ENCODE measurements at regions not wholly inside any gene's neighbourhood (a gene's known extent, or its start where the extent isn't known, plus 50 kb on each side); places are given as distances from the start of the nearest gene placed in this dataset.
A peak's percentile ranks its signal among the peaks of the same experiment; 100 is the strongest.

DNA sequence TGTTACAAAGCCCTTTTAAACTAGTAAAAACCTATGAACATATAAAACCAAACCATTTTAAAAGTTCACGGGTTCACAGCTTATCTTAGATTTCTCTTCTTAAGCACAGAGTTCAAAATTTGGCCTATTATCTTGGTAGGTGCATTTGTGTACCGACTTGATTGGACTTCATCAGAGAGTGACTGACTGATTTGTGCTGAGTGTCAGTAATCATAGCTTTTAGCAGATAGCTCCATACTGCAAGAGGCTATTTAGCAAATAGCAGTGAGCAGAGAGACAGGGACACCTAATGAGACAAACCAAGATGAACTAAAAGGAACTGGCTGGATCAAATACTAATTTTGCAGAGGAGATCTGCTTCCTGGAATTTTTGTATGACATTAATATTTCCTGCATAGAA is 274.5 kb downstream of the PRR16 start:
- DNase-seq = no peak

DNA sequence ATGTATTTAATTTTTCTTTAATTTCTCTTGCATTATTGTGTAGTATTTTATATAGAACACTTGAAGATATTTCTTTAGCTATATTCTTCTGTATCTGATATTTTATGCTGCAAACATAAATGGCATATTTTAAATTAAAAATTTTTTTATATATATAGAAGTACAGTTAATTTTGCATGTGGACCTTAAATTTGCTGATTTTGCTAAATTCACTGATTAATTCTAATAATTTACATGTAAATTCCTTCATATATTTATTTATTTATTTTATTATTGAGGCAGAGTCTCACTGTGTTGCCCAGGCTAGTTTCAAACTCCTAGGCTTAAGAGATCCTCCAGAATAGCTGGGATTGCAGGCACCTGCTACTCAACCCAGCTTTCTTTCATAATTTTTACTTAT is 276.9 kb downstream of the PRR16 start:
- no peak for DNase-seq

- no peak for DNase-seq
Observed at GRCh38 chr5:120748474-120748873, 284.4 kb downstream of the PRR16 start.

- no peak for DNase-seq
Observed at GRCh38 chr5:120749737-120750136, 285.6 kb downstream of the PRR16 start.

DNA sequence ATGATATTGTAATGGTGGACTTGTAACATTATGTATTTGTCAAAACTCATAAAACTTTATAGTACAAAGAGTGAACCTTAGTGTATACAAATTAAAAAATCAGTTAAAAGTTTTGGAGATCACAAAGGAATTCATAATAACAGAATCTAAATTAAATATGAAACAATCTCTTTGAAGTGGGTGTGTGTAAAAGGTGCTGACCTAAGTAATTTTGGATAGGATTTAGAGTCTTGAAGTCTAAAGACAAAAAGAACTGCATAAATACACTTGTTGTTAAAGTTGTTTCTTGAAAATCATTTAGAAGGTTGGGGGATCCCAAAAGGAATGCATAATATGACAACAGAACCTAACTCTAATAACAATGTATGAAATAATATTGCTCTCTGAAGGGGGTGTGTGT is 295.5 kb downstream of the PRR16 start:
- DNase-seq = no peak

DNA sequence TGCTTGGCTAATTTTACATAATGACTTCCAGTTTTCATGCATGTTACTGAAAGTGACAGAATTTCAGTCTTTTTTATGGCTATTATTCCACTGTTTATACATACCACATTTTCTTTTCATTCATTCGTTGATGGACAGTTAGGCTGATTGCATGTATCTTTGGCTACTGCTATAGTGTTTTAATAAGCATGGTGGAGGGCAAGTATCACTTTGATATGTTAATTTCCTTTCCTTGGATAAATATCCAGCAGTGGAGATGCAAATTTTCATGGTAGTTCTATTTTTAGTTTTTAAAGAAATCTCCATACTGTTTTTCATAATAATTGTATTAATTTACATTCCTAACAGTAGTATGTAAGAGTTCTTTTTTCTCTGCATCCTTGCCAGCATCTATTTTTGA is 297.9 kb downstream of the PRR16 start:
- no peak for DNase-seq

DNA sequence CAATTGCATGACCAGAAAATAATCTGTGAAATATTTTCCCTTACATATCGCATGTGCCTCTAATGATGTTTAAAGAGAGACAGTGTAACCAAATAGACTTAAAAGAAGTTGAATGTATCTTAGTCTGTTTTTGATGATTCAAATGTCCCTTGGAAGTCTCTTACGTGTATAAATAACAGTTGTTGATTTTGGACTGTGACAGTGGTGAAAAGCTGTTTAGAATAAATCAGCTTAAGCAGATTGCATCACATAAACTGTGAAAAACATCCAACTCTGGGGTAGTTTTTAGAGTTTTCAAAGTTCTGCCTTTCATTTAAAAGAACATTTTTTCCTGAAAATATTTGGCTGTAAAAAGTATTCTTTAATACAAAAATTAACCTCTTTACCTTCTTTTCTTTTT is 301.1 kb downstream of the PRR16 start:
- no peak for DNase-seq

- peak; percentile 30 for DNase-seq
Observed at GRCh38 chr5:120767178-120767820, 303.2 kb downstream of the PRR16 start.

- DNase-seq = peak; percentile 11
Observed at GRCh38 chr5:120769312-120769872, 305.3 kb downstream of the PRR16 start.

DNA sequence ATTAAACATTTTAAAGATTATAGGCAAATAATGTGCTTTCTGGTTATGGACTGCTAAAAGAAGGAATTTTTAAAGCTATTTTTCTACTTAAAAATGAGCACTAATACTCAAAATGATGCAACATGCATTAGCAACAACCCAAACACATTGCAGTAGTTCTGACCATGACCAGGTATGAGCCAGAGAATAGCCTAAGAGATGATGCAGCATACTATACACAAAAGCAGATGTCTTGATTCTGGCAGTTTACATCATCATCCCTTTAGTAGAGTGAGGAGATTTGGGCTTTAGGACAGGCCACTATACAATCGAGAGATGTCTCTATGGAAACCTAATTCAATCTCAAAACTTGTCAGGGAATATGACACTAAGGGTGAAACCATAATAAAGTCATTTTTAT is 307.1 kb downstream of the PRR16 start:
- DNase-seq = no peak

DNA sequence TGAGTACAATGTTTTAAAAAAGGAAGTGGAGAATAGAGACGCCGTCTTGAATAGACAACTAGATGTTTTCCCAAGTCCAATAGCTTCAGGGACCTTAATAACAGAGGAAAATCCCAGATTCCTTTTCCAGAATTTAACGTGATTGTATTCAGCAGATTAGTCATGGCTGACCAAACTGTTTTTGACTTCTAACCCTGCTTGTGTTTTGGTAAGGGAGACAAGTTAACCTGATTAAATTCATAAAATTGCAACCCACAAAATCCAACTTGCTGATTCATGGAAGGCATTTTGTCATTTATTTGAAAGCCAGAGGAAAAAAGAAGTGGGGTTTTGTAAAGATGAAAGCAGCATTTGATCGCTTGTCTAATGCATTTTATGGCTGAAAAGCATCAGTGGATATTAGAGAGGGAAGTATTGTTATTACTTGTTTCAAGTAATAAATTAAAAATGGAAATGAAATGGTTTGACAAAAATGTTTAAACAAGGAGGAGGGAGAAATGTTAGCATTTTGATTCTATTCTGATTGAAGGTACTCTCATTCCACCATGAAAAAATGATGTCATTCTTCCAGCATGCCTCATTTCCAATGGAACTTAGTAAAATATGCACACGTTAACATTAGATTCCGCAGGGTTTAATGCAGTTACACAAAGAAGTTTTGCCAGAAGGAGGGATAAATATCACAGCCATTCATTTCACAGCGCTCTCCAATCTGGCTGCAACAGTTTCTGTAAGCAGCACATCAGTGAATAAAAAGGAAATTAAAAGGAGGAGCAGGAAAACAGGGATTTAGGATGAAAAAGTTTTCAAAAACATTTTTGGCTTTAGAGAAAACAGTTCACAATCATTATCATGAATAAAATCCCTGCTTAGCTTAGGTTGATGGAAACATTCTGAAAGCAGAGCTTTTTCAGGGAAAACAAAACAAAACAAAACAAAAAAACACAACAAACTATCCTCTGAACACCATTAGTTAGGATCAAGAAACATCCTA is 314.7 kb downstream of the PRR16 start:
- no peak for DNase-seq

- DNase-seq = no peak
Observed at GRCh38 chr5:120779674-120780073, 315.6 kb downstream of the PRR16 start.

DNA sequence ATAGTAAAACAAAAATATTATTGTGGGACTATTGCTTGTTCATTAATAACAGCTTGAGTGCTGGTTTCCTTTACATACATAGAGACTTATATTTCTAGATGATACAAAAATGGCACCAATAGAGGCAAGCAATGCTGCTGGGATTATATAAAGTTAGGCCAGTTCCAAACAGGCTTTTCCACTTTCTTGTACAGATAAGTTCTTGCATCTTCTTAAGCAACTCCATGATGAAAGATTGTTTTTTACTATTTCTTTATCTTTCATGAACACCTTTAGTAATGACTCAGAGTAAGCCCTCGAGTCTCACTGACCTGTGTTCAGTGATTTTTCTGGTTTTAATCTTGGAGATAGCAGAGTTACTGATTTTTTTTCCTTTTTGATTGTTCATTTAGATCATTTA is 324.4 kb downstream of the PRR16 start:
- DNase-seq = no peak

- DNase-seq = no peak
Observed at GRCh38 chr5:120789918-120790317, 325.8 kb downstream of the PRR16 start.

- no peak for DNase-seq
Observed at GRCh38 chr5:120790339-120790738, 326.2 kb downstream of the PRR16 start.

GRCh38 chr5:120792477-120792876 is 328.4 kb downstream of the PRR16 start:
- no peak for DNase-seq

GRCh38 chr5:120794121-120794520 is 330.0 kb downstream of the PRR16 start:
- DNase-seq = no peak

- DNase-seq = peak; percentile 9
Observed at GRCh38 chr5:120803282-120803681, 339.2 kb downstream of the PRR16 start.

- no peak for DNase-seq
Observed at GRCh38 chr5:120805131-120805530, 341.0 kb downstream of the PRR16 start.

GRCh38 chr5:120806202-120806601 is 342.1 kb downstream of the PRR16 start:
- no peak for DNase-seq

DNA sequence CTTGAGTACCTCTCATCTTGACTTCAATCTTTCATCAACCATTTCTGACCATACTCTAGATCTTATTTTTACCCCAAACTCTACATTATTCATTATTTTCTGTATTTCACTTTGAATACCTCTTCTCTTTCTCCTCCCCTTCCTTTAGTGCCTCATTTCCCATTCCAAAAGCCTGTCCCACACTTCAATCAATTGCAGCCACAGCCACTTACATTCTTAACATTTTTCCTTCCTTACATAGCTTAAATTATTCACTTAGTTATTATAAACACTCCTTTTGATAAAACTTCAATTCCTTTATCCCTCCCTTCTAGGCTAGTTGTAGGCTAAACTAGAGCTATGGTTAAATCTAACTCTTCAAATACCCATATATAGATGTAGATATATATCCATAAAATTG is 344.0 kb downstream of the PRR16 start:
- DNase-seq = no peak

- no peak for DNase-seq
Observed at GRCh38 chr5:120808606-120809005, 344.5 kb downstream of the PRR16 start.

GRCh38 chr5:120813551-120813950 is 349.5 kb downstream of the PRR16 start:
- DNase-seq = no peak

Measured in suppressor macrophage treated with lipopolysaccharide for 4 hours (primary cell).